HUDEP-2 (cell line): ENCODE measurements at regions not wholly inside any gene's neighbourhood (a gene's known extent, or its start where the extent isn't known, plus 50 kb on each side); places are given as distances from the start of the nearest gene placed in this dataset.
"Not testable (repeated sequence)": the region's sequence is repeated elsewhere in the genome, so short reads cannot be mapped to it uniquely, and the experiment has no call there.

Experiments
- DNase-seq, 76 experiments: peaks; one replicate each; lab custom pipeline; 2025; ENCODE audit not compliant: unreplicated experiment in 76 of 76; lab: John Stamatoyannopoulos, UW

GRCh38 chr10:78231939-78232338 lies 198.3 kb downstream of the RPS24 start:
- no peak for DNase-seq

DNA sequence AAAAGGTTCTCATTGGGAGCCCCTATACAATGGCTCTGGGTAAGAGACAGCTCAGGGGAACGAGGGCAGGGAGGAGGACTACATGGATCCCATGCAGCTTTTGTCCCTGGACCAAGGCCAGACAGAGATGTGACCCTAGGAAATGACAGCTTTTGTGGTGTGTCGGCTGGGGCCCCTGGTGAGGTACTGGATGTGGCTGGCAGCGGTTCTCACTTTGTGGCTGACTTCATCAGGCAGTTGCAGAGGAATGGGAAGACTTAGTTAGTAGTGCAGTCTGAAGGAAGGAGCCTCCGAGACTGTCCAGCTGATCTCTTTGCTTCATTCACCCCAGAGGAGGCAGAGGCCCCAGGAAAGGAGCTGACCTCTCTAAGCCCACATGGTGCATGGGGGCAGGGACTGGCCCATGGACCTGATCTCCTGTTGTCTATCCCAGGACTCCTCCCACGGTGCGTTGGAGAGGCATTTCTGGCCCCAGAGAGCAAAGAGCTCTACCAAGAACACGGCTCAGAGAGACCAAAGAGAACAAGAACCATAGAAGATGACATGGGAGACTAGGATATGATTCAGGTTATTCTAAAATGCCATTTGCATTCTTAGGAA lies 202.9 kb downstream of the RPS24 start:
- DNase-seq, result no peak

DNA sequence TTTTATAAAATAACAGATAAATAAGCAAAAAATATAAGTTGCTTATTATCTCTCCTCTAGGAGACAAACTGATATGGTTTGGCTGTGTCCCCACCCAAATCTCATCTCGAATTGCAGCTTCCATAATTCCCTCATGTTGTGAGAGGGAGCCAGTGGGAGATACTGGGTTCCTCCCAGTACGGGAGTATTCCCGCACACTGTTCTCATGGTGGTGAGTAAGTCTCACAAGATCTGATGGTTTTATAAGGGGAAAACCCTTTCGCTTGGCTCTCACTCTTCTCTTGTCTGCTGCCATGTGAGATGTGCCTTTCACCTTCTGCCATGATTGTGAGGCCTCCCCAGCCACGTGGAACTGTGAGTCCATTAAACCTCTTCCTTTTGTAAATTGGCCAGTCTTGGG lies 204.3 kb downstream of the RPS24 start:
- DNase-seq, result not testable (repeated sequence)

DNA sequence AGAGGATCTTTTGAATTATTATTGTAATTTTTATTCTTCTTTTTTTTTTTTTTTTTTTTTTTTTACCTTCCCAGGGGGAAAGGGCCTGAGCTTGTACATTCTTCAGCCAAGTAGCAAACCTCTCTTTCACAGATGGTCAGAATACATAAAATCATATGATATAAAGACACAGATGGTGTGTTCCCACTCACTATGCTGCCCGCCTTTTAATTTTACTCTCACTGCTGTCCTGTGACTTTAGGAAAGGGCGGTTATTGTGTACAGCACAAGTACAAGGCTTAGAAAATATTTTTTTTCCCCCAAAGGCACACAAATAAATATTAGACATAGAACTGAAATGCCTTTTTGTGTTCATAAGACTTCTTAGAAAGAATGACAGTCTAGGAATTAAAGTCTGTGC lies 213.6 kb downstream of the RPS24 start:
- DNase-seq, result no peak

GRCh38 chr10:78247821-78248220 lies 214.2 kb downstream of the RPS24 start:
- DNase-seq, result no peak

DNA sequence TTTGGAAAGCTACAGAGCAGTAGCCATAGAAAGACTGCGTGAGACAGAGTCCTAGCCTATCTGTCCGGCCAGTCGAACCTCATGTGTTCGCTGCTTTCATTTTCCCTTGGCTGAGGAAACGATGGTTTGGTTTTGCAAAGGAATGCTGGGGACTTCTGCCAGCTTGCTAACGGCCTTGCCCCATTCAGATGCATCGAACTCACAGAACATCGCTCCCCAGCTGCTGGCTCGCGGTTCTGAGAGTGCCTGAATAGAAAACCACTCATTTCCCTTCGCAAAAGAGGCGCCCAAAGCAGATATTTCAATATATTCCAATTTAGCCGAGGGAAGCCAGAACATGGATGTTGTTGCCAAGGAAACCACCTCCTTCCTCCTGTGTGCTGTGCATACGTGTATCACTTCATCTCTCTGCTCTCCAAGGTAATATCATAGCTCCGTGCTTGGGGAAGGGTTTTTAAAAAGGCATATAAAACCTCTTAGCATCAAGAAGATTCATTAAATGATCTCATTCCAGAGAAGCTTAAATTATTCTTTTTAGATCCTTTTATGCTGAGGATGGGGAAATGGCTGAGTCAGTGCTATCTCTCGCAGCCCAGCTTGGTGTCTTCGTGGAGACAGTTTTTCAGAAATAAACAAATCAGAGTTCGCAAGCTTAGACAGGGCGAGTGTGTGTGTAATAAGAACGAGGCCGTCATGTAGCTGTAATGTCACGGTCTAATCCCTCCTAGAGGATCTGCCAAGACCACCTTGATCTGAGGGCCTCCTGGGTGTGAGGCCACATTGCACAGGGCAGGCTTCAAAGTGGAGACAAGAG lies 215.2 kb downstream of the RPS24 start:
- DNase-seq, result no peak

GRCh38 chr10:78249690-78250089 lies 216.0 kb downstream of the RPS24 start:
- DNase-seq, result no peak

DNA sequence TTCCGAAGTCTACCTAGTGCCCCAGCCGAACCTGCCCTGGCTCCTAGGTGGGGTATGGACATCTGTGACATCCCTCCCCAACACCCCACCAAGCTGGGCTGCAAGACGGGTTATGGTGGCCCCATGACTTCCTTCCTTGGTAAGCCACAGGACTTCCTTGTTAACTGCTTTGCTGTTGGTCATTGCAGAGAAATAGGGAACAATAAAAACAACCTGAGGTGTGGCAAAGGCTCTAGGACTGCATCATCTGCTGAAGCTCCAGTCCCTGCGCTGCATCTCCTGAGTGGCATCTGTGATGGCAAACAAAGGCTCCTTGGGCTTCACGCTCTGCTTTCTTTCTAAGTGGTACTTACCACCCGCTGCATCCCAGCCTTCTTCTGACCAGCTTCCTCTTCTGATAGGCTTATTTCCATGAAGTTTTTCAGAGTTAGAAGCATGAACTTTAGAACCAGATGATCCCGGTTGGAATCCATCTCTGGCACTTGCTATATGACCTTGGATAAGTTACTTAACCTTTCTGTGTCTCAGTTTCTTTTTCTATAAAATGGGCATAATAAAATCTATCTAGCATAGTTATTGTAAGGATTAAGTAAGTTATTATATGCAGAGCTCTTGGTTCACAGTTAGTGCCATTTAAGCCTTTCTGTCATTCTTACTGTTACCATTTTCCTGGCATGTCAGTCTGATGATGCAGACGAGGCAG lies 216.8 kb downstream of the RPS24 start:
- DNase-seq, result no peak

- no peak for DNase-seq
Measured at GRCh38 chr10:78251016-78251385, 217.3 kb downstream of the RPS24 start.

DNA sequence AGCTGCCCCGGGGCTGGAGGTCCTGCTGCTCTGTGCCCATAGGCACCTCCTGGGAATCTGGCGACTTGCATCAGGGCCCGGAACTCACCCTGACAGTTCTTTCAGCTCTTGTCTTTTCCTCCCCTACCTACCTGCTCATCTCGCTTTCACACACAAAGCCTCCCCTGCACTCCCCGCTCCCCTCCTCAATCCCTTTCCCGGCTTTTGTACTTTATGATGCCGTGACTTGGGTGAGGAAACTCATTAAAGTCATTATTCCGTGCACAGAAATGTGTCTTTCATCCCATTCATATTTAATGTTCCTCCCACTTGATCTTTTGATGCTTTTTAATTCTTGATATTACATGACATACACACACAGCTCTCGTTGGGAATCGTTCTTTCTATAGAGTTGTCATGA lies 218.6 kb downstream of the RPS24 start:
- DNase-seq, result no peak

DNA sequence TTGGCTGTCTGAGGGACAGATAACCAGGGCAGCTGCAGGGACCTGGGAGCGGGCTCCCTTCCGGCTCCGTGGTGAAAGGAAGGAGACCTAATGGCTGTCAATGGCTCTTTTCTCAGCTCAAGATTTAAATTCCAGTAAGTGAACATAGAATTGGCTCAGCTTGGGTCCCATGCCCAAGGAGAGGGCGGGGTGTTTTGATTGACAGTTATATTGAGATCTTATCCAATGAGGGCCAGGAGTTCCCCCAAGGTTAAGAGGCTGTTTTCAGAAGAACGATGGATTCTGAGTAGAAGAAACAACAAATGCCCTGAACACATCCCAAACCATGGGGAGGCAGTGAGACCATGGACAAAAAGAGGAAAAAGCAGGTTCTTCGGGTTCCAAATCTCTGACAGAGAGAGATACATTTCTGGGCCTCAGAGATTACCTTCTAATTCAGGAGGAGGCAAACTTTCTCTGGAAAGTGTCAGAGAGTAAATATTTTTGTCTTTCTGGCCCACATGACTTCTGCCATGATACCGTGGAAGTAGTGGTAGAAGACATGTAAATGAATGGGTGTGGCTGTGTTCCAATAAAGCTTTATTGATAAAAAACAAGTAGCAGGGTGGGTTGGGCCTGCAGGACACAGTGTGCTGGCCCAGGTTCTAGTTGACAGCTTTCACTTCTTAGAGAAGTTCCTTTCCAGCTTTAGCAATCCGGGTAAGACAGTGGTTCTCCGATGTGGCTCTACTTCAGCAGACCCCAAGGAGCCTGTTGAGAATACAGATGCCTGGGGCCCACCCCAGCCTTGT lies 219.6 kb downstream of the RPS24 start:
- DNase-seq, result no peak

GRCh38 chr10:78254013-78254412 lies 220.3 kb downstream of the RPS24 start:
- DNase-seq, result no peak

GRCh38 chr10:78255214-78255613 lies 221.6 kb downstream of the RPS24 start:
- no peak for DNase-seq

- peak in 31 of 76 experiments; percentile 2 to 70 (median 14) for DNase-seq
Measured at GRCh38 chr10:78255796-78256638, 222.4 kb downstream of the RPS24 start.

DNA sequence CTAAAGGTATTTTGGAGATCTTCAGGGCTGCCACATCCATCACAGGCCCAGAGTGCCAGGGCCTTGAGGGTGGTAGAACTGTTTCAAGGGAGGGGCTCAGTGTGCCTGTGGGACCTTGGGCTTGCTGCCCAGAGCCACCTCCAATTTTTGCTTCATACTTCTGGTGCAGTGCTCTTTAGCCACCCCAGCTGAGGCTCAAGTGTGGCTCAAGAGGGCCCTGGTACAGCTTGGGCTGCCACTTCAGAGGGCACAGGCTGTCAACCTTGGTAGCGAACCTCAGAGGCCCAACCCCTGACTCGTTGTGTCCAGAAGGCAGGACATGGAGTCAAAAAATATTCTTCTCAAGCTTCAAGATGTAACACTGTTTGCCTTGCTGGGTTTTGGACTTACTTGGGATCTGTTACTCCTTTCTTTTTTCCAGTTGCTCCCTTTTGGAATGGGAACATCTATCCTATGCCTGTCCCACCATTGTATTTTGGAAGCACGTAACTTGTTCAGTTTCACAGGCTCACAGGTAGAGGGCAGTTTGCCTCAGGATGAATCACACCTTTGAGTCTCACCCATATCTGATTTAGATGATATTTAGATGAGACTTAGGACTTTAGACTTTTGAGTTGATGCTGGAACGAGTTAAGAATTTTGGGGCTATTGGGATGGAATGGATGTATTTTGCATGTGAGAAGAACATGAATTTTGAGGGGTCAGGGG lies 224.8 kb downstream of the RPS24 start:
- DNase-seq, result no peak

- DNase-seq, result no peak
Measured at GRCh38 chr10:78259391-78259790, 225.7 kb downstream of the RPS24 start.

GRCh38 chr10:78260141-78260540 lies 226.5 kb downstream of the RPS24 start:
- no peak for DNase-seq

GRCh38 chr10:78260680-78261079 lies 227.0 kb downstream of the RPS24 start:
- no peak for DNase-seq

DNA sequence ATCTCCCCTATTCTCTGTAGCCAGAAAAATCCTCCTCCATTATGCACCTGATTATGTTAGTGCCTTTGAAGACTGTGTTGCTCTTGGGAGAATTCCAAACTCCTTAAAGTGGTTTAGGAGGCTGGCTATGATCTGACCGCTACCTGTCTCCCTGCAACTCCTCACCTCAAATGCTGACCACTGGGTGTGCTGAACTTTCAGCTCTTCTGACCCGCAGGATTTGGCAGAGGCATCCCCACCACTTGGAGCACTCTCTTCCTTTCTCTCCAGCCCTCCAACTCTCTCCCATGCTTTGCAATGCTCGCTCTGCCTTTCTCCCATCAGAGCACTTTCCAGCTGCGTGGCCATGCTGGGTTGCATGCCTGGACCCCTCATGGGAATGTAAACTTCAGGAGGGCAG lies 227.6 kb downstream of the RPS24 start:
- DNase-seq, result no peak

- DNase-seq, result no peak
Measured at GRCh38 chr10:78262860-78263259, 229.2 kb downstream of the RPS24 start.
